Astrocyte of the spinal cord (primary cell): ENCODE measurements at regions not wholly inside any gene's neighbourhood (a gene's known extent, or its start where the extent isn't known, plus 50 kb on each side); places are given as distances from the start of the nearest gene placed in this dataset.
"Not testable (repeated sequence)": the region's sequence is repeated elsewhere in the genome, so short reads cannot be mapped to it uniquely, and the experiment has no call there.

Experiments
- DNase-seq: peaks from one replicate; pipeline ENCODE4 v3.0.0; 2011; ENCODE audit warnings: low read depth, low spot score
- H3K4me3 ChIP-seq: 2 replicates; pipeline ENCODE4 v1.5.1; 2011; ENCODE audit warnings: low read depth, mild to moderate bottlenecking, low read length, moderate library complexity
- in situ Hi-C: cut with HindIII; loops from 2 replicates; pipeline ENCODE4 v1.10.0; 2017; ENCODE audit warnings: low sequenced_read_pairs
- TF ChIP-seq, protein P1 (sequence below): IDR thresholded peaks from 2 replicates; pipeline ENCODE4 v1.5.1; 2012; ENCODE audit warnings: low read depth, mild to moderate bottlenecking, low read length, inconsistent platforms

DNA sequence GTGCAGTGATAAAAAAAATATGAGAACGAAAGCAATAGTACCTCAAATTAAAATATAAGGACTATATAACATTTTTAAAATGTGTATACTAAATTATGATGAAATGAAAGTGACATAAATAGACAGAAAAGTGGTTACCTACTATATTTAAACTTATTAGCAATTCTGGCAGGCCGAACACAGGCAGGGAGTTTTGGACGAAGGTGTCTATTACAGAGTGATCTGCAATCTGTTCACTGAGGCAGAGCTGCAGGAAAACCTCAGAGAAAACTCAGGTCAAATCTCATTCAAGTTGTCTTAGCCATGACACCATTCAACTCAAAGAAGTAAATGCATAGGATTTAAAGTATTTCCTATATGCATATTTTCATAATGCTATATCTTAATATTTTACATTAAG is 274.8 kb upstream of the GULP1 start:
- TF ChIP-seq, protein P1, sequence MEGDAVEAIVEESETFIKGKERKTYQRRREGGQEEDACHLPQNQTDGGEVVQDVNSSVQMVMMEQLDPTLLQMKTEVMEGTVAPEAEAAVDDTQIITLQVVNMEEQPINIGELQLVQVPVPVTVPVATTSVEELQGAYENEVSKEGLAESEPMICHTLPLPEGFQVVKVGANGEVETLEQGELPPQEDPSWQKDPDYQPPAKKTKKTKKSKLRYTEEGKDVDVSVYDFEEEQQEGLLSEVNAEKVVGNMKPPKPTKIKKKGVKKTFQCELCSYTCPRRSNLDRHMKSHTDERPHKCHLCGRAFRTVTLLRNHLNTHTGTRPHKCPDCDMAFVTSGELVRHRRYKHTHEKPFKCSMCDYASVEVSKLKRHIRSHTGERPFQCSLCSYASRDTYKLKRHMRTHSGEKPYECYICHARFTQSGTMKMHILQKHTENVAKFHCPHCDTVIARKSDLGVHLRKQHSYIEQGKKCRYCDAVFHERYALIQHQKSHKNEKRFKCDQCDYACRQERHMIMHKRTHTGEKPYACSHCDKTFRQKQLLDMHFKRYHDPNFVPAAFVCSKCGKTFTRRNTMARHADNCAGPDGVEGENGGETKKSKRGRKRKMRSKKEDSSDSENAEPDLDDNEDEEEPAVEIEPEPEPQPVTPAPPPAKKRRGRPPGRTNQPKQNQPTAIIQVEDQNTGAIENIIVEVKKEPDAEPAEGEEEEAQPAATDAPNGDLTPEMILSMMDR: no peak
- in situ Hi-C loops: no loop called here
- DNase-seq: no peak
- H3K4me3 ChIP-seq: no peak overlapping the region

- DNase-seq: no peak
- in situ Hi-C loops: no loop called here
- TF ChIP-seq, protein P1: no peak
- H3K4me3 ChIP-seq: no peak overlapping the region
Measured at GRCh38 chr2:188022389-188022788, 269.3 kb upstream of the GULP1 start.

GRCh38 chr2:188023035-188023434 is 268.6 kb upstream of the GULP1 start:
- in situ Hi-C loops: no loop called here
- H3K4me3 ChIP-seq: no peak overlapping the region
- TF ChIP-seq, protein P1: no peak
- no peak for DNase-seq

- in situ Hi-C loops: no loop called here
- peak; percentile 19 for DNase-seq
- TF ChIP-seq, protein P1: no peak
- H3K4me3 ChIP-seq: no peak overlapping the region
Measured at GRCh38 chr2:188024811-188025210, 266.9 kb upstream of the GULP1 start.

DNA sequence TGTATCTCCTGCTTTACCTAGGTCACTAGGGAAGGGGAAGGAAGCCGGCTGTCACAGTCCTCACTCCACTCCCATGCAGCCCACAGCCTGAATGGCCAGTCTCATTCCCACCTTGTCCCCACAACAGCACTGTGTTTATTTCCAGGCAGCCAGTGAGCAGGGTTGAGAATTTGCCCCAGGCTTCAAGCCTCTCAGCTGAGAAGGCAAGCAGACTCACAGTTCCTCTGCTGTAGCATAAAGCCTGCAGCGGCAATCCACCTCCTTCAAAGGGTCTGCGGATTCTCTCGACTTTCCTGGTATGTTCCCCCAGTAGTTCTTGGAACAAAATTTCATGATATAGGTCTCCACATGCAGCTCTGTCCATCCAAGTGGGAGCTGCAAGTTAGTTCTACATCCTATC is 262.9 kb upstream of the GULP1 start:
- TF ChIP-seq, protein P1: no peak
- no peak overlapping the region for H3K4me3 ChIP-seq
- DNase-seq: no peak
- in situ Hi-C loops: no loop called here

DNA sequence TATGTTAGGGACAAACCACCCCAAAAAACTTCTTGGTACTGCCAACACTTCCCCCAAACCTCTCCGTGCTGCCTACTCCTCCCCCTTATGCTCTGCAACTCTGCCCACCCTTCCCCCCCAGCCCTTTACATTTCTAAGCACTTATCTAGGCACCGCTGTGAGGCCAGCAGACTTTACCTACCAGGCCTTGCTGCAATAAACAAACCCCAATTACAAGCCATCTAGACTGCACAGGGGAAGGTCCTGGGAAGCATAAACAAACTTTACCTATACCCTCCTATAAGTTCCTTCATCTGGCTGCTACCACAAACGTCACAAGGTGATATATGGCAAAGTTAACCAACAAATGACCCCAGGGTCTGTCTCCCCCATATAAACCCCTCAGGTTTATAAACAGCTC is 259.4 kb upstream of the GULP1 start:
- H3K4me3 ChIP-seq: no peak overlapping the region
- TF ChIP-seq, protein P1: no peak
- in situ Hi-C loops: no loop called here
- no peak for DNase-seq

DNA sequence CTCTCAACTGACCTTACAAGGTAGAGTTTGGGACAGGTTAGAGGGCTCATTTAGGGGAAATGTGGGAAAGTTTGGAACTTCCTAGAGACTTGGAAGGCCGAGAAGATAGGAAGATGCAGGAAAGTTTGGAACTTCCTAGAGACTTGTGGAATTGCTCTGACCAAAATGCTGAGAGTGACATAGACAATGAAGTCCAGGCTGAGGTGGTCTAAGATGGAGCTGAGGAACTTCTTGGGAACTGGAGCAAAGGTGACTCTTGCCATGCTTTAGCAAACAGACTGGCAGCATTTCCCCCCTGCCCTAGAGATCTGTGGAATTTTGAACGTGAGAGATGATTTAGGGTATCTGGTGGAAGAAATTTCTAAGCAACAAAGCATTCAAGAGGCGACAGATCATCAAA is 258.9 kb upstream of the GULP1 start:
- no peak for DNase-seq
- H3K4me3 ChIP-seq: no peak overlapping the region
- TF ChIP-seq, protein P1: no peak
- in situ Hi-C loops: no loop called here

DNA sequence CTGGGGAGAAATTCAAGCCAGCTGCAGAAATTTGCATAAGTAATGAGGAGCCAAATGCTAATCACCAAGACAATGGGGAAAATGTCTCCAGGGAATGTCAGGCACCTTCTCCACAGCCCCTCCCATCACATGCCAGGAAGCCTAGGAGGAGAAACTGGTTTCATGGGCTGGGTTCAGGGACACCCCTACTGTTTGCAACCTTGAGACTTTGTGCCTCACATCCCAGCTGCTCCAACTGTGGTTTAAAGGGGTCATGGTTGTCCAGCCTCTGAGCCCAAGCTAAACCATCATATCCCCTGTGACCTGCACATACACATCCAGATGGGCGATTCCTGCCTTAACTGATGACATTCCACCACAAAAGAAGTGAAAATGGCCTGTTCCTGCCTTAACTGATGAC is 258.4 kb upstream of the GULP1 start:
- H3K4me3 ChIP-seq, DNase-seq, in situ Hi-C loops: not testable (repeated sequence)

DNA sequence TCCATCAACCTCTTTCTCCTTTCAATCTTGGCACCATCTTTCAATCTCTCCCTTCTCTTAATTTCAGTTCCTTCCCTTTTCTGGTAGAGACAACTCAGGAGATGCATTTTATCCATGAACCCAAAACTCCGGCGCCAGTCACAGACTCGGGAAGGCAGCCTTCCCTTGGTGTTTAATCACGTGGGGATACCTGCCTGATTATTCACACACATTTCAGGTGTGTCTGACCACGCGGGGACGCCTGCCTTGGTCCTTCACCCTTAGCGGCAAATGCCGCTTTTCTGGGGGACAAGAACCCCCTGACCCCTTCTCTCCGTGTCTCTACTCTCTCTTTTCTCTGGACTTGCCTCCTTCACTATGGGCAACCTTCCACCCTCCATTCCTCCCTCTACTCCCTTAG is 257.6 kb upstream of the GULP1 start:
- in situ Hi-C loops, H3K4me3 ChIP-seq, DNase-seq: not testable (repeated sequence)

DNA sequence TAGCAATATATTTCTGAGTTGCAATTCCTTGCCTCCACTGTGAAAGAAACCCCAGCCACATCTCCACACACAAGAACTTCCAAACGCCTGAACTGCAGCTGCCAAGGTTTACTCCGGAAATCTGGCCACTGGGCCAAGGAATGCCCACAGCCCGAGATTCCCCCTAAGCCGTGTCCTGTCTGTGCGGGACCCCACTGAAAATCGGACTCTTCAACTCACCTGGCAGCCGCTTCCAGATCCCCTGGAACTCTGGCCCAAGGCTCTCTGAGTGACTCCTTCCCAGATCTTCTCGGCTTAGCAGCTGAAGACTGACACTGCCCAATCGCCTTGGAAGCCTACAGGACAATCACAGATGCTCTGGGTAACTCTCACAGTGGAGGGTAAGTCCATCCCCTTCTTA is 256.3 kb upstream of the GULP1 start:
- H3K4me3 ChIP-seq, in situ Hi-C loops: not testable (repeated sequence)

More for the DNA sequence above, 256.3 kb upstream of the GULP1 start:
- not testable (repeated sequence) for DNase-seq
